A172 (cell line): ENCODE measurements at regions not wholly inside any gene's neighbourhood (a gene's known extent, or its start where the extent isn't known, plus 50 kb on each side); places are given as distances from the start of the nearest gene placed in this dataset.
A peak's percentile ranks its signal among the peaks of the same experiment; 100 is the strongest.
"Not testable (repeated sequence)": the region's sequence is repeated elsewhere in the genome, so short reads cannot be mapped to it uniquely, and the experiment has no call there.

Experiments used
- DNase-seq: peaks from one replicate; pipeline ENCODE4 v3.0.0-alpha.2; 2015; ENCODE audit warnings: low spot score

GRCh38 chr4:160347197-160347596 is 1244.3 kb downstream of the RAPGEF2 start:
- DNase-seq: no peak

GRCh38 chr4:160350944-160351343 is 1248.1 kb downstream of the RAPGEF2 start:
- DNase-seq: no peak

- DNase-seq: no peak
These were observed 1249.8 kb downstream of the RAPGEF2 start for GRCh38 chr4:160352637-160353036.

- no peak for DNase-seq
These were observed 1250.7 kb downstream of the RAPGEF2 start for GRCh38 chr4:160353548-160353947.

GRCh38 chr4:160362478-160362877 is 1259.6 kb downstream of the RAPGEF2 start:
- no peak for DNase-seq

GRCh38 chr4:160364217-160364616 is 1261.3 kb downstream of the RAPGEF2 start:
- no peak for DNase-seq

GRCh38 chr4:160364665-160365064 is 1261.8 kb downstream of the RAPGEF2 start:
- not testable (repeated sequence) for DNase-seq

GRCh38 chr4:160365383-160365782 is 1262.5 kb downstream of the RAPGEF2 start:
- DNase-seq: not testable (repeated sequence)

GRCh38 chr4:160370046-160370445 is 1267.2 kb downstream of the RAPGEF2 start:
- DNase-seq: peak; percentile 11

GRCh38 chr4:160371446-160371845 is 1268.6 kb downstream of the RAPGEF2 start:
- DNase-seq: no peak

GRCh38 chr4:160372390-160372789 is 1269.5 kb downstream of the RAPGEF2 start:
- DNase-seq: no peak

- DNase-seq: no peak
These were observed 1271.0 kb downstream of the RAPGEF2 start for GRCh38 chr4:160373911-160374310.

GRCh38 chr4:160375772-160376452 is 1273.0 kb downstream of the RAPGEF2 start:
- no peak for DNase-seq

GRCh38 chr4:160386846-160387245 is 1284.0 kb downstream of the RAPGEF2 start:
- DNase-seq: no peak

GRCh38 chr4:160399826-160400225 is 1296.9 kb downstream of the RAPGEF2 start:
- no peak for DNase-seq

- DNase-seq: no peak
These were observed 1300.2 kb downstream of the RAPGEF2 start for GRCh38 chr4:160403081-160403480.

GRCh38 chr4:160406263-160406825 is 1303.5 kb downstream of the RAPGEF2 start:
- no peak for DNase-seq

- DNase-seq: no peak
These were observed 1311.6 kb downstream of the RAPGEF2 start for GRCh38 chr4:160414496-160414895.

- DNase-seq: peak; percentile 47
These were observed 1321.1 kb downstream of the RAPGEF2 start for GRCh38 chr4:160423879-160424451.

GRCh38 chr4:160426233-160426632 is 1323.4 kb downstream of the RAPGEF2 start:
- no peak for DNase-seq

GRCh38 chr4:160450876-160451275 is 1348.0 kb downstream of the RAPGEF2 start:
- DNase-seq: no peak

GRCh38 chr4:160481696-160482690 is 1379.1 kb downstream of the RAPGEF2 start:
- not testable (repeated sequence) for DNase-seq
